Keratinocyte (primary cell): ENCODE measurements at regions not wholly inside any gene's neighbourhood (a gene's known extent, or its start where the extent isn't known, plus 50 kb on each side); places are given as distances from the start of the nearest gene placed in this dataset.

Source experiments
- DNase-seq: peaks from one replicate; pipeline ENCODE4 v3.0.0-alpha.2; 2011; ENCODE audit warnings: low read depth, missing footprints, low spot score
- FAIRE-seq: peaks from 2 replicates; lab custom pipeline; 2011; peaks lifted over from hg19 to GRCh38; lab: Jason Lieb, UNC
- H2AFZ ChIP-seq: 2 replicates; pipeline ENCODE4 v1.6.0; 2012; ENCODE audit warnings: low read length, control low read depth, inconsistent platforms; ENCODE audit not compliant: control insufficient read depth
- H3K27ac ChIP-seq: 2 replicates; pipeline ENCODE4 v1.5.1; 2011; ENCODE audit warnings: low read length; ENCODE audit not compliant: control insufficient read depth, insufficient read depth
- H3K27me3 ChIP-seq: 3 replicates; pipeline ENCODE4 v1.6.0; 2011; ENCODE audit warnings: low read length; ENCODE audit not compliant: control insufficient read depth, insufficient read depth; ENCODE audit errors: extremely low read depth
- H3K36me3 ChIP-seq, 2 experiments: 2 replicates in 1 of 2; 3 replicates in 1 of 2; pipeline ENCODE4 v1.5.1; 2011; ENCODE audit warnings: low read length in 2 of 2, mild to moderate bottlenecking in 1 of 2; ENCODE audit not compliant: control insufficient read depth in 2 of 2, insufficient read depth in 2 of 2; ENCODE audit errors: extremely low read depth in 1 of 2
- H3K4me1 ChIP-seq: 3 replicates; pipeline ENCODE4 v1.5.1; 2011; ENCODE audit warnings: low read length; ENCODE audit not compliant: control insufficient read depth, insufficient read depth; ENCODE audit errors: extremely low read depth
- H3K4me2 ChIP-seq: 3 replicates; pipeline ENCODE4 v1.6.0; 2011; ENCODE audit warnings: low read depth, low read length; ENCODE audit not compliant: control insufficient read depth, insufficient read depth; ENCODE audit errors: extremely low read depth
- H3K4me3 ChIP-seq, 3 experiments: fragments of 200-600 bp in 1 of 3; sonication (generic) in 1 of 3; 2 replicates in 2 of 3; 3 replicates in 1 of 3; pipeline ENCODE4 v1.5.1; 2011 to 2016; ENCODE audit warnings: low read length in 3 of 3, mild to moderate bottlenecking in 3 of 3, control low read depth in 2 of 3, inconsistent platforms in 1 of 3, low read depth in 1 of 3, mixed read lengths in 1 of 3, mixed run types in 1 of 3, moderate library complexity in 1 of 3; ENCODE audit not compliant: control insufficient read depth in 2 of 3, insufficient read depth in 2 of 3; ENCODE audit errors: extremely low read depth in 1 of 3
- H3K79me2 ChIP-seq: 2 replicates; pipeline ENCODE4 v1.6.0; 2012; ENCODE audit warnings: low read length; ENCODE audit not compliant: control insufficient read depth, insufficient read depth
- H3K9ac ChIP-seq: 3 replicates; pipeline ENCODE4 v1.6.0; 2011; ENCODE audit warnings: low read length; ENCODE audit not compliant: control insufficient read depth, insufficient read depth; ENCODE audit errors: extremely low read depth
- H3K9me1 ChIP-seq: 3 replicates; pipeline ENCODE4 v1.6.0; 2011; ENCODE audit warnings: low read length; ENCODE audit not compliant: control insufficient read depth, insufficient read depth; ENCODE audit errors: extremely low read depth
- H3K9me3 ChIP-seq: 2 replicates; pipeline ENCODE4 v1.5.1; 2012; ENCODE audit warnings: low read depth, low read length; ENCODE audit not compliant: control insufficient read depth
- H4K20me1 ChIP-seq: 3 replicates; pipeline ENCODE4 v1.6.0; 2011; ENCODE audit warnings: low read length; ENCODE audit not compliant: control insufficient read depth, insufficient read depth; ENCODE audit errors: extremely low read depth
- EZH2 ChIP-seq: IDR thresholded peaks from one replicate; pipeline ENCODE4 v1.6.1; 2012; ENCODE audit warnings: inconsistent platforms, mild to moderate bottlenecking, low read length, moderate library complexity
- dilution Hi-C: fragments of 300-500 bp; cut with MboI; formaldehyde crosslinking; loops from one replicate; pipeline ENCODE4 v1.7.0; 2020; ENCODE audit warnings: low sequenced_read_pairs; ENCODE audit not compliant: extremely low pct_ligation_motif_present
- TF ChIP-seq, protein P1 (sequence below), 3 experiments: IDR thresholded peaks in 1 of 3; conservative IDR thresholded peaks in 1 of 3; optimal IDR thresholded peaks in 1 of 3; 2 replicates in 2 of 3; 3 replicates in 1 of 3; pipeline versions ENCODE3 to v1.5.1; 2011; ENCODE audit warnings: low read length in 3 of 3, mild to moderate bottlenecking in 3 of 3, moderate library complexity in 2 of 3, control low read depth in 1 of 3, inconsistent platforms in 1 of 3; ENCODE audit not compliant: insufficient read depth in 2 of 3; ENCODE audit errors: extremely low read depth in 1 of 3

DNA sequence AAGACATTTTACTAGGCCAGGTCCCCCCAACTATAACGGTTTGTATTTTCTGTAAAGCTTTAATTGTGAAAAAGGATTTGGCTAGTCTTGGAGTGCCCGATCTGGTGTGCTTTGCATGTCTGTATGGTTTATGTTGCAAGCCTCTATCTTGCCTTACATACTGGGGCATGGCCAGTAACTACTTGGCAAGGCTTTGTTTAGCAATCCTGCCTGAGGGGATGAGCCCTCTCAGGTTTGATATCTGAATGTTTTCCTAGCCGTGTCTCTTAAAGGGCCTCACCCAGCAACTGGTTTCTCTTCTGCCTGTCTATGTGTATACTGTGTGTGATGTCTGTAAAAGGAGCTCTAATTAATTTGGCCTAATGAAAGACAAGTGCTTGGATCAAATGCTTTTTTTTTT lies 61.3 kb upstream of the SPINK5 start:
- Histone ChIP-seq H2AFZ (no peak overlapping the region), H3K36me3 (no peaks in the 10 kb centered on the region), H3K4me1 (no peaks in the 10 kb centered on the region), H3K27me3 (no peaks in the 10 kb centered on the region), H3K9me1 (no peaks in the 10 kb centered on the region), H3K9ac (no peak overlapping the region), H3K4me2 (no peak overlapping the region), H3K27ac (no peak overlapping the region), H3K4me3 (no peak overlapping the region), H3K79me2 (no peaks in the 10 kb centered on the region), H3K9me3 (peaks cover 4% of the 10 kb centered on the region), H4K20me1 (no peaks in the 10 kb centered on the region)
- dilution Hi-C loops = no loop called here
- peak; percentile 57 for FAIRE-seq
- TF ChIP-seq EZH2 = no peak
- TF ChIP-seq, protein P1, sequence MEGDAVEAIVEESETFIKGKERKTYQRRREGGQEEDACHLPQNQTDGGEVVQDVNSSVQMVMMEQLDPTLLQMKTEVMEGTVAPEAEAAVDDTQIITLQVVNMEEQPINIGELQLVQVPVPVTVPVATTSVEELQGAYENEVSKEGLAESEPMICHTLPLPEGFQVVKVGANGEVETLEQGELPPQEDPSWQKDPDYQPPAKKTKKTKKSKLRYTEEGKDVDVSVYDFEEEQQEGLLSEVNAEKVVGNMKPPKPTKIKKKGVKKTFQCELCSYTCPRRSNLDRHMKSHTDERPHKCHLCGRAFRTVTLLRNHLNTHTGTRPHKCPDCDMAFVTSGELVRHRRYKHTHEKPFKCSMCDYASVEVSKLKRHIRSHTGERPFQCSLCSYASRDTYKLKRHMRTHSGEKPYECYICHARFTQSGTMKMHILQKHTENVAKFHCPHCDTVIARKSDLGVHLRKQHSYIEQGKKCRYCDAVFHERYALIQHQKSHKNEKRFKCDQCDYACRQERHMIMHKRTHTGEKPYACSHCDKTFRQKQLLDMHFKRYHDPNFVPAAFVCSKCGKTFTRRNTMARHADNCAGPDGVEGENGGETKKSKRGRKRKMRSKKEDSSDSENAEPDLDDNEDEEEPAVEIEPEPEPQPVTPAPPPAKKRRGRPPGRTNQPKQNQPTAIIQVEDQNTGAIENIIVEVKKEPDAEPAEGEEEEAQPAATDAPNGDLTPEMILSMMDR (optimal IDR thresholded peaks at IDR 0.05 in 1 of 3, IDR thresholded peaks at IDR 0.05 in 1 of 3, conservative IDR thresholded peaks at IDR 0.05 in 1 of 3; ENCODE audit: extremely low read depth in 1 of 3, insufficient read depth in 2 of 3, low read length in 3 of 3) = no peak
- DNase-seq = no peak

DNA sequence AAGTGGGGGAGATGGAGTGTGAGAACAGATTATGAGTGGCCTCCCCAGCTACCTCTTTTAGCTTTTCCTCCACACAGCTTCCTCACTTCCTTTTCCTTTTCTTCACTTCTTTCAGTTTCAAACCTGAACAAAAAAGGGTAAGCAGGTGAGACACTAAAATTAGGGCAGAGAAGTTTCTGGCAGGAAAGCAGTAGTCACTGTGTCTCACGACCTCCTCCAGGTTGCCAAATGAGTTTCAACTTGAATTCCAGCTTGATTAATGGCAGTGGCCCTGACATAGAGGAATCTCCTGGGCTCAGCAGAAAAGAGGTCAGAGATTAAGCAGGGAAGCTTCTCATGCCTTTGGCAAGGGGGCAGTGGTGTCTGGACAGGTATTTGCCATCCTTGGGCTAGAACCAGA lies 63.7 kb upstream of the SPINK5 start:
- no peak for DNase-seq
- H3K4me1 ChIP-seq = no peaks in the 10 kb centered on the region
- H3K4me3 ChIP-seq = no peak overlapping the region
- H3K9ac ChIP-seq = no peak overlapping the region
- no peaks in the 10 kb centered on the region for H3K27me3 ChIP-seq
- H3K4me2 ChIP-seq = no peak overlapping the region
- no peaks in the 10 kb centered on the region for H3K36me3 ChIP-seq
- dilution Hi-C loops = no loop called here
- FAIRE-seq = no peak
- H4K20me1 ChIP-seq = no peaks in the 10 kb centered on the region
- no peak overlapping the region for H3K27ac ChIP-seq
- no peaks in the 10 kb centered on the region for H3K9me1 ChIP-seq
- H3K79me2 ChIP-seq = no peaks in the 10 kb centered on the region
- H2AFZ ChIP-seq = no peak overlapping the region
- H3K9me3 ChIP-seq = peaks cover 4% of the 10 kb centered on the region
- no peak for TF ChIP-seq EZH2
- TF ChIP-seq, protein P1 (optimal IDR thresholded peaks at IDR 0.05 in 1 of 3, IDR thresholded peaks at IDR 0.05 in 1 of 3, conservative IDR thresholded peaks at IDR 0.05 in 1 of 3; ENCODE audit: extremely low read depth in 1 of 3, insufficient read depth in 2 of 3, low read length in 3 of 3) = no peak
